ENCODE measurements at regions not wholly inside any gene's neighbourhood (a gene's known extent, or its start where the extent isn't known, plus 50 kb on each side); places are given as distances from the start of the nearest gene placed in this dataset.

DNA sequence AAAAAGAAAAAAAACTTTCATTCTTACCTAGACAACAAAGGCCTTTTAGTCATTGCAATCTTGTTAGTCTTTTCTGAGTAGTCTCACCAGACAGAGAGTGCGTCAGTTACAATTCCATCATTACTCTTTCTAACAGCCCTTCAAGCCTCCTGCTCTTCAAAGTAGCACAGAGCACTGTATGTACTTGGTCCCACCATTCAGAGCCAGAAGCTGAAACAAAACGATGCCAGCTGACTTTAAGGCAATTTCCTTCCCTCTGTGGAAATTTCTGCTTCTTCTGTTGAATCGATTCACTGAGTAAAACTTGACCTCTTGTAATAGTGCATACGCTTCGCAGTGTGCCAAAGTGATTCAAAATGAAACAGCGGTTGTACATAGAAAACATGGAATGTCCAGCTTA lies 57.7 kb upstream of the TENM3 start:
- peaks cover 6% of the 10 kb centered on the region for H3K4me1 ChIP-seq (ENCODE audit: control insufficient read depth, insufficient read depth, low read length)

More for the DNA sequence above, 57.7 kb upstream of the TENM3 start:
- no peak overlapping the region for H3K27ac ChIP-seq (ENCODE audit: insufficient read depth, low read length)
- no peak overlapping the region; the same call in 1 of the 2 replicates for H4K91ac ChIP-seq (ENCODE audit: insufficient read depth, low read depth, low read length)
- no peaks in the 10 kb centered on the region for H3K9me3 ChIP-seq (ENCODE audit: control insufficient read depth, insufficient read depth, low read length)
- peak overlapping the region; percentile 39 for H3K14ac ChIP-seq (replicated peaks; ENCODE audit: low read depth, low read length)
- POLR2A ChIA-PET (ENCODE audit: unreplicated experiment) = interaction anchor here (0.6 kb wide), 1 partner anchor 182 kb away, joined by 3 read pairs; no protein-coding TSS in a partner anchor
- DNase-seq (peak; percentile 66), ATAC-seq (ENCODE audit: low read depth) (peak; percentile 36)
- H3K4me2 ChIP-seq (ENCODE audit: low read depth, low read length) = peak overlapping the region; percentile 81
- H3K9ac ChIP-seq (ENCODE audit: low read depth, low read length) = peak overlapping the region; percentile 74; the same call in 1 of the 2 replicates
- H3K18ac ChIP-seq (ENCODE audit: low read depth, low read length) = peak overlapping the region; percentile 29; the same call in 1 of the 2 replicates
- intact Hi-C loops (cut with micrococcal nuclease) (no loop called here), in situ Hi-C loops (cut with MboI; ENCODE audit: low sequenced_read_pairs) (no loop called here), dilution Hi-C loops (cut with HindIII; ENCODE audit: low sequenced_read_pairs, unreplicated experiment) (no loop called here)
- peak overlapping the region; percentile 27; the same call in 1 of the 2 replicates for H3K4me3 ChIP-seq (ENCODE audit: insufficient read depth, low read depth, low read length)
- H2AFZ ChIP-seq (replicated peaks; ENCODE audit: low read length, poor library complexity) = peak overlapping the region; percentile 53
- H3K23ac ChIP-seq (ENCODE audit: low read depth, low read length) = peak overlapping the region; percentile 3; the same call in 1 of the 2 replicates
- no peaks in the 10 kb centered on the region for H3K27me3 ChIP-seq (ENCODE audit: control insufficient read depth, insufficient read depth, low read length)
- peak overlapping the region in 1 of 2 experiments; percentile 14; a peak in 2 of 4 replicates for H4K8ac ChIP-seq (ENCODE audit: low read depth in 2 of 2, low read length in 2 of 2)
- H2BK20ac ChIP-seq (ENCODE audit: low read depth, low read length) = no peak overlapping the region
- peak overlapping the region; percentile 57; the same call in 1 of the 2 replicates for H4K5ac ChIP-seq (ENCODE audit: low read depth, low read length)
- TF ChIP-seq FOS (IDR thresholded peaks at IDR 0.05; ENCODE audit: low read depth, low read length) = no peak
- TF ChIP-seq CHD1 (IDR thresholded peaks at IDR 0.05; ENCODE audit: low read depth, low read length) = no peak
- TF ChIP-seq MAFK (IDR thresholded peaks at IDR 0.05; ENCODE audit: low read depth, low read length) = no peak
- TF ChIP-seq MAZ (IDR thresholded peaks at IDR 0.05; ENCODE audit: borderline replicate concordance, low read depth, low read length) = no peak
- TF ChIP-seq RAD21 (IDR thresholded peaks at IDR 0.05; ENCODE audit: low read length) = no peak
- TF ChIP-seq, protein P1, sequence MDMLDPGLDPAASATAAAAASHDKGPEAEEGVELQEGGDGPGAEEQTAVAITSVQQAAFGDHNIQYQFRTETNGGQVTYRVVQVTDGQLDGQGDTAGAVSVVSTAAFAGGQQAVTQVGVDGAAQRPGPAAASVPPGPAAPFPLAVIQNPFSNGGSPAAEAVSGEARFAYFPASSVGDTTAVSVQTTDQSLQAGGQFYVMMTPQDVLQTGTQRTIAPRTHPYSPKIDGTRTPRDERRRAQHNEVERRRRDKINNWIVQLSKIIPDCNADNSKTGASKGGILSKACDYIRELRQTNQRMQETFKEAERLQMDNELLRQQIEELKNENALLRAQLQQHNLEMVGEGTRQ (IDR thresholded peaks at IDR 0.05; ENCODE audit: low read depth, low read length) = no peak
- TF ChIP-seq CEBPB (IDR thresholded peaks at IDR 0.05; ENCODE audit: low read depth, low read length) = no peak
- no peak for TF ChIP-seq RCOR1 (IDR thresholded peaks at IDR 0.05; ENCODE audit: insufficient replicate concordance, low read length)
- TF ChIP-seq, protein P2, sequence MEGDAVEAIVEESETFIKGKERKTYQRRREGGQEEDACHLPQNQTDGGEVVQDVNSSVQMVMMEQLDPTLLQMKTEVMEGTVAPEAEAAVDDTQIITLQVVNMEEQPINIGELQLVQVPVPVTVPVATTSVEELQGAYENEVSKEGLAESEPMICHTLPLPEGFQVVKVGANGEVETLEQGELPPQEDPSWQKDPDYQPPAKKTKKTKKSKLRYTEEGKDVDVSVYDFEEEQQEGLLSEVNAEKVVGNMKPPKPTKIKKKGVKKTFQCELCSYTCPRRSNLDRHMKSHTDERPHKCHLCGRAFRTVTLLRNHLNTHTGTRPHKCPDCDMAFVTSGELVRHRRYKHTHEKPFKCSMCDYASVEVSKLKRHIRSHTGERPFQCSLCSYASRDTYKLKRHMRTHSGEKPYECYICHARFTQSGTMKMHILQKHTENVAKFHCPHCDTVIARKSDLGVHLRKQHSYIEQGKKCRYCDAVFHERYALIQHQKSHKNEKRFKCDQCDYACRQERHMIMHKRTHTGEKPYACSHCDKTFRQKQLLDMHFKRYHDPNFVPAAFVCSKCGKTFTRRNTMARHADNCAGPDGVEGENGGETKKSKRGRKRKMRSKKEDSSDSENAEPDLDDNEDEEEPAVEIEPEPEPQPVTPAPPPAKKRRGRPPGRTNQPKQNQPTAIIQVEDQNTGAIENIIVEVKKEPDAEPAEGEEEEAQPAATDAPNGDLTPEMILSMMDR (conservative IDR thresholded peaks at IDR 0.05; ENCODE audit: low read depth, low read length) = no peak
- TF ChIP-seq RFX5 (IDR thresholded peaks at IDR 0.05; ENCODE audit: low read depth, low read length) = no peak
- TF ChIP-seq, protein P3, sequence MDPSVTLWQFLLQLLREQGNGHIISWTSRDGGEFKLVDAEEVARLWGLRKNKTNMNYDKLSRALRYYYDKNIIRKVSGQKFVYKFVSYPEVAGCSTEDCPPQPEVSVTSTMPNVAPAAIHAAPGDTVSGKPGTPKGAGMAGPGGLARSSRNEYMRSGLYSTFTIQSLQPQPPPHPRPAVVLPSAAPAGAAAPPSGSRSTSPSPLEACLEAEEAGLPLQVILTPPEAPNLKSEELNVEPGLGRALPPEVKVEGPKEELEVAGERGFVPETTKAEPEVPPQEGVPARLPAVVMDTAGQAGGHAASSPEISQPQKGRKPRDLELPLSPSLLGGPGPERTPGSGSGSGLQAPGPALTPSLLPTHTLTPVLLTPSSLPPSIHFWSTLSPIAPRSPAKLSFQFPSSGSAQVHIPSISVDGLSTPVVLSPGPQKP (IDR thresholded peaks at IDR 0.05; ENCODE audit: borderline replicate concordance, low read depth, low read length) = no peak
- H3K56ac ChIP-seq (ENCODE audit: extremely low read depth, insufficient read depth, low read length) = peak overlapping the region; percentile 27; the same call in 1 of the 2 replicates
- no TSS peak for BruUV-seq (replicated peaks)
- H3K36me3 ChIP-seq (ENCODE audit: control insufficient read depth, insufficient read depth, low read length) = no peaks in the 10 kb centered on the region
- H4K20me1 ChIP-seq (ENCODE audit: insufficient read depth, low read length) = no peaks in the 10 kb centered on the region
- 0 out of 2 replicates have a peak overlapping the region, but pooled peaks have one; percentile 1 for H3K4ac ChIP-seq (ENCODE audit: low read depth, low read length)
- H3K9me1 ChIP-seq (ENCODE audit: insufficient read depth, low read length) = peaks cover 7% of the 10 kb centered on the region; the same call in 1 of the 2 replicates
- no peak overlapping the region for H2AK5ac ChIP-seq (ENCODE audit: low read depth, low read length)
- H2AK9ac ChIP-seq (replicated peaks; ENCODE audit: low read depth, low read length, poor library complexity) = no peak overlapping the region
- 0 out of 3 replicates have a peak overlapping the region, but pooled peaks have one; percentile 59 for H2BK15ac ChIP-seq (ENCODE audit: low read depth, low read length)
- H2BK5ac ChIP-seq (ENCODE audit: low read depth, low read length, poor library complexity, severe bottlenecking) = peak overlapping the region; percentile 22
- peak overlapping the region; percentile 12; the same call in 1 of the 2 replicates for H2BK120ac ChIP-seq (ENCODE audit: low read depth, low read length)
- peaks cover 3 to 9% of the 10 kb centered on the region in 2 experiments; a peak in 3 of 4 replicates for H3K79me1 ChIP-seq (ENCODE audit: low read depth in 1 of 2, low read length in 2 of 2)
- CTCF ChIA-PET = no interaction called here
- WGBS, 2 experiments (ENCODE audit: extremely low coverage in 2 of 2, insufficient read length in 1 of 2) = no CpG with 5 or more reads among the region's 6 CpGs

Data from IMR-90 (cell line).